ENCODE measurements at regions not wholly inside any gene's neighbourhood (a gene's known extent, or its start where the extent isn't known, plus 50 kb on each side); places are given as distances from the start of the nearest gene placed in this dataset.

DNA sequence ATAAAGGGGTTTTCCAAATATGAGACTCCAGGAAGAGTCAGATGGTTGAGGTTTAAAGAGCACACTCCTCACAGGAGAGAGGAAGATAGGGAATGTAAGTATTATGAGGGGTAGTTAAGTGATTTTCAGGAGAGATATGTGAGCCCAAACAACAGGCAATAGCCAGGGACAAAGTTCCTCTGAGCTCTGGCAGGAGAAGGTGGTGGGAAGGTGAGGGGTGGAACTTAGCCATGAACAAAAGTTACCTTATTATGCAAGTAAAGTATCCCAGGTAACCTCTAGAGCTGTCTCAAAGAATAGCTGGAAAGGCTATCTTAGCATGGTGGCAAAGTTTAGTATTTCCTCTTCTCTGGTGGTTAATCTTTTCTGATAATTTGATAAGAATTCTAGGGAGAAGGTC is 450.5 kb upstream of the PTPRD start:
- H3K27me3 Mint-ChIP-seq: no peaks in the 10 kb centered on the region
- intact Hi-C loops (cut with micrococcal nuclease): no loop called here
- ATAC-seq (ENCODE audit: low read depth): no peak

GRCh38 chr9:11064909-11065308 is 452.1 kb upstream of the PTPRD start:
- WGBS (ENCODE audit: insufficient coverage): 89% methylated on average over 5 of the region's 9 CpGs
- H3K27me3 Mint-ChIP-seq: no peaks in the 10 kb centered on the region
- Histone ChIP-seq H3K27me3 (replicated peaks in 1 of 4; ENCODE audit: control extremely low read depth in 1 of 4, control insufficient read depth in 3 of 4, insufficient read depth in 4 of 4, low read length in 3 of 4) (no peaks in the 10 kb centered on the region), H3K36me3 (replicated peaks in 1 of 2; ENCODE audit: control extremely low read depth in 1 of 2, control insufficient read depth in 1 of 2, extremely low read depth in 1 of 2, insufficient read depth in 2 of 2, low read length in 1 of 2) (no peaks in the 10 kb centered on the region), H3K4me3 (ENCODE audit: control extremely low read depth in 1 of 5, extremely low read depth in 1 of 5, insufficient read depth in 1 of 5, low read depth in 2 of 5, low read length in 4 of 5) (no peak overlapping the region), H3K9ac (ENCODE audit: low read length) (no peak overlapping the region), H3K4me2 (replicated peaks; ENCODE audit: low read depth, low read length, poor library complexity, severe bottlenecking) (no peak overlapping the region), H3K4me1 (ENCODE audit: control insufficient read depth in 2 of 2, insufficient read depth in 2 of 2, low read length in 2 of 2) (no peaks in the 10 kb centered on the region), H3K9me3 (ENCODE audit: control extremely low read depth in 1 of 3, control insufficient read depth in 2 of 3, insufficient read depth in 1 of 3, low read length in 2 of 3) (no peaks in the 10 kb centered on the region), H3K79me2 (ENCODE audit: control insufficient read depth, insufficient read depth, low read length) (no peaks in the 10 kb centered on the region), H2AFZ (ENCODE audit: insufficient read depth, low read depth, low read length, poor library complexity, severe bottlenecking) (no peak overlapping the region), H4K20me1 (ENCODE audit: control insufficient read depth, insufficient read depth, low read length, poor library complexity, severe bottlenecking) (no peaks in the 10 kb centered on the region), H3K27ac (ENCODE audit: low read length in 2 of 2) (no peak overlapping the region)
- DNase-seq: no peak
- ATAC-seq (ENCODE audit: low read depth): no peak
- H3K4me1 Mint-ChIP-seq: no peaks in the 10 kb centered on the region
- H3K9me3 Mint-ChIP-seq (ENCODE audit: insufficient read depth): peaks cover 2% of the 10 kb centered on the region
- no peak overlapping the region for H3K4me3 Mint-ChIP-seq
- no peak overlapping the region for H3K27ac Mint-ChIP-seq
- no peak for TF ChIP-seq EZH2 (IDR thresholded peaks at IDR 0.05; ENCODE audit: borderline replicate concordance, insufficient read depth, low read depth, low read length, poor library complexity, severe bottlenecking)
- no peak for TF ChIP-seq CTCF (IDR thresholded peaks at IDR 0.05)
- POLR2A ChIA-PET: no interaction called here
- CTCF ChIA-PET: no interaction called here
- intact Hi-C loops (cut with micrococcal nuclease): no loop called here

More for the DNA sequence above, 450.5 kb upstream of the PTPRD start:
- no peak for DNase-seq
- no peaks in the 10 kb centered on the region for H4K20me1 ChIP-seq (ENCODE audit: control insufficient read depth, insufficient read depth, low read length, poor library complexity, severe bottlenecking)
- no peaks in the 10 kb centered on the region for H3K36me3 ChIP-seq (replicated peaks in 1 of 2; ENCODE audit: control extremely low read depth in 1 of 2, control insufficient read depth in 1 of 2, extremely low read depth in 1 of 2, insufficient read depth in 2 of 2, low read length in 1 of 2)
- no peak overlapping the region for H3K27ac Mint-ChIP-seq
- no peaks in the 10 kb centered on the region for H3K4me1 Mint-ChIP-seq
- ChIA-PET POLR2A (no interaction called here), CTCF (no interaction called here)
- no peaks in the 10 kb centered on the region for H3K79me2 ChIP-seq (ENCODE audit: control insufficient read depth, insufficient read depth, low read length)
- H2AFZ ChIP-seq (ENCODE audit: insufficient read depth, low read depth, low read length, poor library complexity, severe bottlenecking): no peak overlapping the region
- H3K9ac ChIP-seq (ENCODE audit: low read length): no peak overlapping the region
- no peak overlapping the region for H3K4me3 Mint-ChIP-seq
- H3K27ac ChIP-seq (ENCODE audit: low read length in 2 of 2): no peak overlapping the region
- H3K4me1 ChIP-seq (ENCODE audit: control insufficient read depth in 2 of 2, insufficient read depth in 2 of 2, low read length in 2 of 2): no peaks in the 10 kb centered on the region
- H3K4me2 ChIP-seq (replicated peaks; ENCODE audit: low read depth, low read length, poor library complexity, severe bottlenecking): no peak overlapping the region
- H3K4me3 ChIP-seq (ENCODE audit: control extremely low read depth in 1 of 5, extremely low read depth in 1 of 5, insufficient read depth in 1 of 5, low read depth in 2 of 5, low read length in 4 of 5): no peak overlapping the region
- TF ChIP-seq EZH2 (IDR thresholded peaks at IDR 0.05; ENCODE audit: borderline replicate concordance, insufficient read depth, low read depth, low read length, poor library complexity, severe bottlenecking) (no peak), CTCF (IDR thresholded peaks at IDR 0.05) (no peak)
- H3K27me3 ChIP-seq (replicated peaks in 1 of 4; ENCODE audit: control extremely low read depth in 1 of 4, control insufficient read depth in 3 of 4, insufficient read depth in 4 of 4, low read length in 3 of 4): no peaks in the 10 kb centered on the region
- no peaks in the 10 kb centered on the region for H3K9me3 ChIP-seq (ENCODE audit: control extremely low read depth in 1 of 3, control insufficient read depth in 2 of 3, insufficient read depth in 1 of 3, low read length in 2 of 3)
- peaks cover 2% of the 10 kb centered on the region for H3K9me3 Mint-ChIP-seq (ENCODE audit: insufficient read depth)

Measured in B cell (primary cell).